ENCODE measurements at regions not wholly inside any gene's neighbourhood (a gene's known extent, or its start where the extent isn't known, plus 50 kb on each side); places are given as distances from the start of the nearest gene placed in this dataset.
"Not testable (repeated sequence)": the region's sequence is repeated elsewhere in the genome, so short reads cannot be mapped to it uniquely, and the experiment has no call there.

- intact Hi-C loops (cut with DNase I), result no loop called here
- no peak for ATAC-seq
Measured at GRCh38 chr11:49442669-49443068, 234.3 kb upstream of the FOLH1 start.

GRCh38 chr11:49439901-49440300 is 231.5 kb upstream of the FOLH1 start:
- intact Hi-C loops (cut with DNase I); ATAC-seq; DNase-seq (ENCODE audit: missing footprints): not testable (repeated sequence)

More at GRCh38 chr11:49442669-49443068, 234.3 kb upstream of the FOLH1 start:
- no peak for DNase-seq (ENCODE audit: missing footprints)

GRCh38 chr11:49434308-49434707 is 225.9 kb upstream of the FOLH1 start:
- intact Hi-C loops (cut with DNase I); DNase-seq (ENCODE audit: missing footprints); ATAC-seq: not testable (repeated sequence)

- no peak for DNase-seq (ENCODE audit: missing footprints)
- intact Hi-C loops (cut with DNase I), result no loop called here
Measured at GRCh38 chr11:49432242-49432848, 223.9 kb upstream of the FOLH1 start.

GRCh38 chr11:49424136-49424535 is 215.7 kb upstream of the FOLH1 start:
- DNase-seq (ENCODE audit: missing footprints), result no peak
- intact Hi-C loops (cut with DNase I), result no loop called here
- no peak for ATAC-seq

More at GRCh38 chr11:49432242-49432848, 223.9 kb upstream of the FOLH1 start:
- no peak for ATAC-seq

- DNase-seq (ENCODE audit: missing footprints); ATAC-seq; intact Hi-C loops (cut with DNase I): not testable (repeated sequence)
Measured at GRCh38 chr11:49418877-49419276, 210.5 kb upstream of the FOLH1 start.

- no peak for DNase-seq (ENCODE audit: missing footprints)
- no peak for ATAC-seq
- intact Hi-C loops (cut with DNase I), result no loop called here
Measured at GRCh38 chr11:49405743-49406142, 197.3 kb upstream of the FOLH1 start.

GRCh38 chr11:49395789-49396188 is 187.4 kb upstream of the FOLH1 start:
- DNase-seq (ENCODE audit: missing footprints); intact Hi-C loops (cut with DNase I); ATAC-seq: not testable (repeated sequence)

GRCh38 chr11:49390362-49390761 is 182.0 kb upstream of the FOLH1 start:
- intact Hi-C loops (cut with DNase I); ATAC-seq: not testable (repeated sequence)

GRCh38 chr11:49389149-49389548 is 180.7 kb upstream of the FOLH1 start:
- DNase-seq (ENCODE audit: missing footprints); ATAC-seq; intact Hi-C loops (cut with DNase I): not testable (repeated sequence)

More at GRCh38 chr11:49390362-49390761, 182.0 kb upstream of the FOLH1 start:
- DNase-seq (ENCODE audit: missing footprints), result not testable (repeated sequence)

- ATAC-seq; intact Hi-C loops (cut with DNase I): not testable (repeated sequence)
Measured at GRCh38 chr11:49384371-49384770, 176.0 kb upstream of the FOLH1 start.

GRCh38 chr11:49377978-49378377 is 169.6 kb upstream of the FOLH1 start:
- no peak for DNase-seq (ENCODE audit: missing footprints)
- intact Hi-C loops (cut with DNase I), result no loop called here
- no peak for ATAC-seq

More at GRCh38 chr11:49384371-49384770, 176.0 kb upstream of the FOLH1 start:
- DNase-seq (ENCODE audit: missing footprints), result not testable (repeated sequence)

- DNase-seq (ENCODE audit: missing footprints); intact Hi-C loops (cut with DNase I); ATAC-seq: not testable (repeated sequence)
Measured at GRCh38 chr11:49373866-49374265, 165.5 kb upstream of the FOLH1 start.

GRCh38 chr11:49373385-49373784 is 165.0 kb upstream of the FOLH1 start:
- DNase-seq (ENCODE audit: missing footprints); ATAC-seq; intact Hi-C loops (cut with DNase I): not testable (repeated sequence)

- intact Hi-C loops (cut with DNase I); ATAC-seq; DNase-seq (ENCODE audit: missing footprints): not testable (repeated sequence)
Measured at GRCh38 chr11:49372137-49372536, 163.7 kb upstream of the FOLH1 start.

GRCh38 chr11:49368556-49368955 is 160.2 kb upstream of the FOLH1 start:
- DNase-seq (ENCODE audit: missing footprints); intact Hi-C loops (cut with DNase I); ATAC-seq: not testable (repeated sequence)

- ATAC-seq, result peak; percentile 67
- intact Hi-C loops (cut with DNase I); DNase-seq (ENCODE audit: missing footprints): not testable (repeated sequence)
Measured at GRCh38 chr11:49365375-49365774, 157.0 kb upstream of the FOLH1 start.

GRCh38 chr11:49362994-49363393 is 154.6 kb upstream of the FOLH1 start:
- DNase-seq (ENCODE audit: missing footprints); intact Hi-C loops (cut with DNase I): not testable (repeated sequence)
- peak; percentile 42 for ATAC-seq

- ATAC-seq; intact Hi-C loops (cut with DNase I); DNase-seq (ENCODE audit: missing footprints): not testable (repeated sequence)
Measured at GRCh38 chr11:49354536-49354935, 146.1 kb upstream of the FOLH1 start.

- intact Hi-C loops (cut with DNase I); DNase-seq (ENCODE audit: missing footprints); ATAC-seq: not testable (repeated sequence)
Measured at GRCh38 chr11:49352868-49353267, 144.5 kb upstream of the FOLH1 start.

Data from Right ventricle myocardium inferior (tissue), 1 donor.